ENCODE measurements at regions not wholly inside any gene's neighbourhood (a gene's known extent, or its start where the extent isn't known, plus 50 kb on each side); places are given as distances from the start of the nearest gene placed in this dataset.

- TF ChIP-seq EP300 (IDR thresholded peaks at IDR 0.05; ENCODE audit: borderline replicate concordance): no peak
- TF ChIP-seq ZBTB7A (IDR thresholded peaks at IDR 0.05; ENCODE audit: low read depth): no peak
- TF ChIP-seq FOXM1 (IDR thresholded peaks at IDR 0.05; ENCODE audit: borderline replicate concordance, low read depth): no peak
- TF ChIP-seq YY1 (IDR thresholded peaks at IDR 0.05; ENCODE audit: low read depth): no peak
- no peak for TF ChIP-seq TCF12 (IDR thresholded peaks at IDR 0.05; ENCODE audit: low read depth)
- TF ChIP-seq MAX (IDR thresholded peaks at IDR 0.05): no peak
- no peak for TF ChIP-seq NFIC (IDR thresholded peaks at IDR 0.05)
- TF ChIP-seq TEAD4 (IDR thresholded peaks at IDR 0.05): no peak
- no peak for TF ChIP-seq REST (IDR thresholded peaks at IDR 0.05; ENCODE audit: low read depth)
- TF ChIP-seq TAF1 (IDR thresholded peaks at IDR 0.05; ENCODE audit: low read depth): no peak
- TF ChIP-seq CEBPB (IDR thresholded peaks at IDR 0.05): no peak
- TF ChIP-seq USF1 (IDR thresholded peaks at IDR 0.05): no peak
- TF ChIP-seq RAD21 (IDR thresholded peaks at IDR 0.05; ENCODE audit: low read depth): no peak
- TF ChIP-seq CREB1 (IDR thresholded peaks at IDR 0.05; ENCODE audit: low read depth): no peak
- TF ChIP-seq EGR1 (IDR thresholded peaks at IDR 0.05): no peak
These were observed 231.6 kb upstream of the UBASH3B start for GRCh38 chr11:122423886-122424285.

- no peak for TF ChIP-seq EP300 (IDR thresholded peaks at IDR 0.05; ENCODE audit: borderline replicate concordance)
- TF ChIP-seq USF1 (IDR thresholded peaks at IDR 0.05): no peak
- TF ChIP-seq TAF1 (IDR thresholded peaks at IDR 0.05; ENCODE audit: low read depth): no peak
- TF ChIP-seq YY1 (IDR thresholded peaks at IDR 0.05; ENCODE audit: low read depth): no peak
- no peak for TF ChIP-seq EGR1 (IDR thresholded peaks at IDR 0.05)
- TF ChIP-seq TCF12 (IDR thresholded peaks at IDR 0.05; ENCODE audit: low read depth): no peak
- no peak for TF ChIP-seq CREB1 (IDR thresholded peaks at IDR 0.05; ENCODE audit: low read depth)
- no peak for TF ChIP-seq CEBPB (IDR thresholded peaks at IDR 0.05)
- no peak for TF ChIP-seq RAD21 (IDR thresholded peaks at IDR 0.05; ENCODE audit: low read depth)
- no peak for TF ChIP-seq TEAD4 (IDR thresholded peaks at IDR 0.05)
- TF ChIP-seq FOXM1 (IDR thresholded peaks at IDR 0.05; ENCODE audit: borderline replicate concordance, low read depth): no peak
- no peak for TF ChIP-seq NFIC (IDR thresholded peaks at IDR 0.05)
- TF ChIP-seq REST (IDR thresholded peaks at IDR 0.05; ENCODE audit: low read depth): no peak
These were observed 232.2 kb upstream of the UBASH3B start for GRCh38 chr11:122423273-122423672.

GRCh38 chr11:122422682-122423081 is 232.8 kb upstream of the UBASH3B start:
- no peak for TF ChIP-seq EGR1 (IDR thresholded peaks at IDR 0.05)

- no peak for TF ChIP-seq CREB1 (IDR thresholded peaks at IDR 0.05; ENCODE audit: low read depth)
- TF ChIP-seq NFIC (IDR thresholded peaks at IDR 0.05): no peak
- no peak for TF ChIP-seq USF1 (IDR thresholded peaks at IDR 0.05)
These were observed 233.8 kb upstream of the UBASH3B start for GRCh38 chr11:122421702-122422101.

GRCh38 chr11:122418032-122418431 is 237.5 kb upstream of the UBASH3B start:
- TF ChIP-seq TAF1 (IDR thresholded peaks at IDR 0.05; ENCODE audit: low read depth): no peak
- TF ChIP-seq EGR1 (IDR thresholded peaks at IDR 0.05): no peak
- no peak for TF ChIP-seq REST (IDR thresholded peaks at IDR 0.05; ENCODE audit: low read depth)
- no peak for TF ChIP-seq NFIC (IDR thresholded peaks at IDR 0.05)
- no peak for TF ChIP-seq CEBPB (IDR thresholded peaks at IDR 0.05)
- no peak for TF ChIP-seq ZBTB7A (IDR thresholded peaks at IDR 0.05; ENCODE audit: low read depth)
- no peak for TF ChIP-seq USF1 (IDR thresholded peaks at IDR 0.05)
- no peak for TF ChIP-seq TEAD4 (IDR thresholded peaks at IDR 0.05)
- no peak for TF ChIP-seq CREB1 (IDR thresholded peaks at IDR 0.05; ENCODE audit: low read depth)
- no peak for TF ChIP-seq YY1 (IDR thresholded peaks at IDR 0.05; ENCODE audit: low read depth)
- no peak for TF ChIP-seq MAX (IDR thresholded peaks at IDR 0.05)
